ENCODE measurements at regions not wholly inside any gene's neighbourhood (a gene's known extent, or its start where the extent isn't known, plus 50 kb on each side); places are given as distances from the start of the nearest gene placed in this dataset.

DNA sequence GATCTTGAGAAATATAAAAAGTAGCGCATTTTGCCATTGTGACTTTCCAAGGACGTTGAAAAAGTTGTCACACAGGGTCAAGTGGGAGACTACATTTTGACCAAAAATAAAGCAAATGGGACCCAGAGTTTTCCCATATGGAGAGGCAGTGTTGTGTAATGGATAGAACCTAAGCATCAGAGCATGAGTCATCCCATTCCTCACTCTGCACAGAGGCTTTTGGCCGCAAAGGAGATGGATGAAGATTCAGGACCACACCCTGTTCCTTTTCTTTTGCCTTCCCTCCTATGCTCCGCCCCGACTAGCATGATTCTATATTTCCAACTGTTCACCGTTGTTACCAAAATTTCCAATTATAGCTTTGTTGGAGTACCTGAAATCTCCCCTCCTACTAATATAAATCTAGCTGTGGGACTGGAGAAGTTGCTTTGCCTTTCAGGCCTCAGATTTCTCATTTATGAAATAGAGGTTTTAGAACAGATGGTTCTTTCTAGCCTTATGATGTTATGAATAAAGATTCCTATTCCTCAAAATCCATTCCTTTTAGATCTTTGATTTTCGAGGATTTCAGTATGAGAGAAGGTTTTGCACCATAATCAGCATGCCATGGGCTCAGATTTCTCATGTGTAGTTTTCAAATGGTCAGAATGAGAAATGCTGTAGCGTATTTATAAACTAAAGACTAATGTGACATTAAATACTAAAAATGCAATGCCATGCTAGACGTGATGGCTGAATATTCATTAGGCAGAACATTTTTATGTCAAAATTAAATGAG is 921.9 kb upstream of the TENM4 start:
- in situ Hi-C loops (cut with MboI; ENCODE audit: low sequenced_read_pairs in 4 of 4) (no loop called here), intact Hi-C loops (cut with DNase I; ENCODE audit: low total_unique reads) (no loop called here)
- TF ChIP-seq, protein P1, sequence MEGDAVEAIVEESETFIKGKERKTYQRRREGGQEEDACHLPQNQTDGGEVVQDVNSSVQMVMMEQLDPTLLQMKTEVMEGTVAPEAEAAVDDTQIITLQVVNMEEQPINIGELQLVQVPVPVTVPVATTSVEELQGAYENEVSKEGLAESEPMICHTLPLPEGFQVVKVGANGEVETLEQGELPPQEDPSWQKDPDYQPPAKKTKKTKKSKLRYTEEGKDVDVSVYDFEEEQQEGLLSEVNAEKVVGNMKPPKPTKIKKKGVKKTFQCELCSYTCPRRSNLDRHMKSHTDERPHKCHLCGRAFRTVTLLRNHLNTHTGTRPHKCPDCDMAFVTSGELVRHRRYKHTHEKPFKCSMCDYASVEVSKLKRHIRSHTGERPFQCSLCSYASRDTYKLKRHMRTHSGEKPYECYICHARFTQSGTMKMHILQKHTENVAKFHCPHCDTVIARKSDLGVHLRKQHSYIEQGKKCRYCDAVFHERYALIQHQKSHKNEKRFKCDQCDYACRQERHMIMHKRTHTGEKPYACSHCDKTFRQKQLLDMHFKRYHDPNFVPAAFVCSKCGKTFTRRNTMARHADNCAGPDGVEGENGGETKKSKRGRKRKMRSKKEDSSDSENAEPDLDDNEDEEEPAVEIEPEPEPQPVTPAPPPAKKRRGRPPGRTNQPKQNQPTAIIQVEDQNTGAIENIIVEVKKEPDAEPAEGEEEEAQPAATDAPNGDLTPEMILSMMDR (IDR thresholded peaks at IDR 0.05 in 4 of 5, conservative IDR thresholded peaks at IDR 0.05 in 1 of 5) = no peak
- no peak for TF ChIP-seq POLR2A (IDR thresholded peaks at IDR 0.05)
- Histone ChIP-seq H3K9me3 (no peaks in the 10 kb centered on the region), H3K27me3 (no peaks in the 10 kb centered on the region), H3K27ac (no peak overlapping the region), H3K4me3 (no peak overlapping the region), H3K36me3 (no peaks in the 10 kb centered on the region), H3K4me1 (no peaks in the 10 kb centered on the region)
- DNase-seq = no peak
- no peak for ATAC-seq

DNA sequence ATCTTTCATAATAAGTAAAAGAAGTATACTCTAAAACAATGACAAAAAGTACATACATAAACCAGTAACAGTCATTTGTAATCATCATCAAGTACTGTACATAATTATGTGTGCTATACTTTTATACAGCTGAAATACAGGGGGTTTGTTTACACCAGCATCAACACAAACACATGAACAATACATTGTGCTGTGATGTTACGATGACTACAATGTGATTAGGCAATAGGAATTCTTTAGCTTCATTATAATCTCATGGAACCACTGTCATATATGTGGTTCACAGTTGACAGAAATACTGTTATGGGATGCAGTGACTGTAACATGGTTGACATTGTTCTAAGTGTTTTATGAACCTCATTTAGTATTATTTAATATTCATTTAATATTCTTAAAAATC is 914.4 kb upstream of the TENM4 start:
- DNase-seq = no peak
- in situ Hi-C loops (cut with MboI; ENCODE audit: low sequenced_read_pairs in 4 of 4) (no loop called here), intact Hi-C loops (cut with DNase I; ENCODE audit: low total_unique reads) (no loop called here)
- no peak overlapping the region for H3K4me3 ChIP-seq
- H3K9me3 ChIP-seq = no peaks in the 10 kb centered on the region
- no peak for TF ChIP-seq POLR2A (IDR thresholded peaks at IDR 0.05)
- TF ChIP-seq, protein P1 (IDR thresholded peaks at IDR 0.05 in 4 of 5, conservative IDR thresholded peaks at IDR 0.05 in 1 of 5) = no peak
- no peaks in the 10 kb centered on the region for H3K27me3 ChIP-seq
- no peak for ATAC-seq
- H3K4me1 ChIP-seq = no peaks in the 10 kb centered on the region
- no peak overlapping the region for H3K27ac ChIP-seq
- no peaks in the 10 kb centered on the region for H3K36me3 ChIP-seq

DNA sequence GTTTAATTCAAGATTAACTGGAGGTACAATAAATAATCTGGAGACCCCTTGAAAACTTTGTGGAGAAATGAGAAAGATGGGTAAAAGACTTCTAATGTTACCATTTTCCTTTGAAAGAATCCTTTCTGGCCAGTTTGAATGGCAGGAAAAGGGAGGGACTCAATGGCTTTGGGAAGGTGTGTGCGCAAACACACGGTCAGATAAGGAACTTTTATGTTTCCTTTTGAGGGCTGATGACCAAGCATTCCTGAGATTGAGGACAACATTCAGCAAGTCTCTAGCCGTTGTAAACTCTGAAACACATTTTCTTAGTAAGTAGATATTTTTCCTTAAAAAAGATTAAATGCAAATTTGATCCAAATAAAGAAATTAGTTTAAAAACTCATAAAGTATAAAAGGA is 909.7 kb upstream of the TENM4 start:
- in situ Hi-C loops (cut with MboI; ENCODE audit: low sequenced_read_pairs in 4 of 4) (no loop called here), intact Hi-C loops (cut with DNase I; ENCODE audit: low total_unique reads) (no loop called here)
- H3K4me3 ChIP-seq = no peak overlapping the region
- no peaks in the 10 kb centered on the region for H3K4me1 ChIP-seq
- H3K9me3 ChIP-seq = no peaks in the 10 kb centered on the region
- no peak for ATAC-seq
- H3K36me3 ChIP-seq = no peaks in the 10 kb centered on the region
- no peak overlapping the region for H3K27ac ChIP-seq
- no peak for TF ChIP-seq POLR2A (IDR thresholded peaks at IDR 0.05)
- TF ChIP-seq, protein P1 (IDR thresholded peaks at IDR 0.05 in 4 of 5, conservative IDR thresholded peaks at IDR 0.05 in 1 of 5) = no peak
- H3K27me3 ChIP-seq = no peaks in the 10 kb centered on the region
- no peak for DNase-seq

DNA sequence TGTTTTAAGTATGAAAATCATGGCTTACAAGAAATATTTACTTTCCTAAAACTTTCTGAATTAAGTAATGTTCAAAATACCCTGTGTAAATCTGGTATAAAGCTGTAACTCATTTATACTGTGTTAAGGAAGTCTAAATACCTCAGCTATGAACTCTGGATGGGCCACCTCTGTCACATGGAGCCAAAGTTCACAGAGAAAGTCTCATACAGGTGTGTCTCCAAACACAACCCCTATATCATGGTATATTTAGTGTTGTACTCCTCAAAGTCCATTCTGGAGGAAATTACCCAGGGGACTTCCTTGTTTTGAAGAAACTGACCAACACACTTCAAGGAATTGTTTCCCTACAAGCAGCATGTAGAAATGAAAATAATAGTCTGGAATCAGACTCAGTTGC is 909.2 kb upstream of the TENM4 start:
- Histone ChIP-seq H3K4me1 (no peaks in the 10 kb centered on the region), H3K27ac (no peak overlapping the region), H3K4me3 (no peak overlapping the region), H3K36me3 (no peaks in the 10 kb centered on the region), H3K9me3 (no peaks in the 10 kb centered on the region), H3K27me3 (no peaks in the 10 kb centered on the region)
- intact Hi-C loops (cut with DNase I; ENCODE audit: low total_unique reads) = no loop called here
- no peak for ATAC-seq
- DNase-seq = no peak
- no peak for TF ChIP-seq POLR2A (IDR thresholded peaks at IDR 0.05)
- TF ChIP-seq, protein P1 (IDR thresholded peaks at IDR 0.05 in 4 of 5, conservative IDR thresholded peaks at IDR 0.05 in 1 of 5) = no peak
- in situ Hi-C loops (cut with MboI; ENCODE audit: low sequenced_read_pairs in 4 of 4) = no loop called here

Measured in gastrocnemius medialis (tissue), 4 donors.